ENCODE measurements at regions not wholly inside any gene's neighbourhood (a gene's known extent, or its start where the extent isn't known, plus 50 kb on each side); places are given as distances from the start of the nearest gene placed in this dataset.

DNA sequence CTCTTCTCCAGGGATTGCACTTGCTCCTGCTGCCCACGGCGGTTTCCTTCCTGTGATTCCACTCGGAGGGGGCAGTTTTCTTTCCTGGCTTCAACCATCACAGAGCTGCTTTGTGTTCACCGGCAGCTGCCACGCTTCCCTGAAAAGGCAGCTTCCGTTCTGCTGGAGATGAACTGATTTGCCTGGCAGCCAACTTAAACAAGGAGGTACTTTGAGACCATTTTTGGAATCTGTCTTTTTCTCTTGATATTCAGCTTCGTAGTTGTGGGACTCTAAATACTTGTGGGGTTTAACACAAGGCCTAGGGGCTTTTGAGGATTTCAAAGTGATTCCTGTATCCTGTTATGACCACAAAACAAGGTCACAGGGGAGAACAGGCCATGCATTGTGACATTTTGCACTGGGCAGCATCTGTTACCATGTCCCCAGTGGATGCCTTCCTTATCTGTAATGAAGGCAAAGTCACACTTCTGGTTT lies 192.0 kb downstream of the MTRR start:
- no peak for TF ChIP-seq CTCF (IDR thresholded peaks at IDR 0.05; ENCODE audit: low read depth, low read length)
- no peak for TF ChIP-seq EZH2phosphoT487 (IDR thresholded peaks at IDR 0.05; ENCODE audit: low read depth)
